MG63 (cell line): ENCODE measurements at regions not wholly inside any gene's neighbourhood (a gene's known extent, or its start where the extent isn't known, plus 50 kb on each side); places are given as distances from the start of the nearest gene placed in this dataset.

Source experiments
- DNase-seq: peaks from one replicate; pipeline ENCODE4 v3.0.0-alpha.2; 2020
- H3K27me3 ChIP-seq: fragments of 250-450 bp; sonication (Bioruptor Pico); 2 replicates; pipeline ENCODE4 v1.5.1; 2020; ENCODE audit warnings: mild to moderate bottlenecking, moderate library complexity
- H3K36me3 ChIP-seq: fragments of 250-450 bp; sonication (Bioruptor Pico); 2 replicates; pipeline ENCODE4 v1.5.1; 2020; ENCODE audit warnings: mild to moderate bottlenecking, moderate library complexity
- H3K4me3 ChIP-seq: fragments of 250-450 bp; sonication (Bioruptor Pico); 2 replicates; pipeline ENCODE4 v1.5.1; 2020; ENCODE audit warnings: mild to moderate bottlenecking, moderate library complexity
- H3K9me3 ChIP-seq: fragments of 250-450 bp; sonication (Bioruptor Pico); 2 replicates; pipeline ENCODE4 v1.5.1; 2020; ENCODE audit warnings: mild to moderate bottlenecking, moderate library complexity

DNA sequence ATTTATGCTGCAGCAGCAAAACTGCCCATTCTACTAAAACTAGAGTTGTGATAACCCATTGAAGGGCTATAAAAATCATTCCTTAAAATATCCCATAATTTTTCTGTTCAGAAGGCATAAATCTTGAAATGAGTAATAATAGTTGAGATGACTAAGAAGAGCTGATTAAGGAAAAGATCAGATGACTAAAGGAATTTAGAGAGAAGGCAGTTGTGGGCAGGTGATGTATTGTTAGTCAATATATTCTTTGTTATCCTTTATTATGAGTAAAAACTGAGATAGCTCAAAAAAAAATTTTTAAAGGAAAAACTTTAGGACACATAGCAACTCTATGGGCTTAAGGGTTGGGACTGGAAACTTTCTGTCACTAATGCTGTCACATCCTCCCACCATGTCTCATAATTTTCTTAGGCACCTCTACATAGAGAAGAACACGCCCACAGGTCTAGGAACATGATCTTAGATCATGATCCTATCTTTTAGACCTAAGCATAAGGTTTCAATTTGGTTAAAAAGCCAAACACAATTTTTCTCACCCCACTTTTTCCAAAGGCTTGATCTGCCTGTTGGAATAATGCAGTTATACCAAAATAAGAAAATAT lies 597.5 kb upstream of the MEF2C start:
- H3K9me3 ChIP-seq: no peaks in the 10 kb centered on the region; the same call in 1 of the 2 replicates
- no peak for DNase-seq
- H3K36me3 ChIP-seq: no peaks in the 10 kb centered on the region
- H3K4me3 ChIP-seq: no peak overlapping the region
- H3K27me3 ChIP-seq: no peaks in the 10 kb centered on the region

DNA sequence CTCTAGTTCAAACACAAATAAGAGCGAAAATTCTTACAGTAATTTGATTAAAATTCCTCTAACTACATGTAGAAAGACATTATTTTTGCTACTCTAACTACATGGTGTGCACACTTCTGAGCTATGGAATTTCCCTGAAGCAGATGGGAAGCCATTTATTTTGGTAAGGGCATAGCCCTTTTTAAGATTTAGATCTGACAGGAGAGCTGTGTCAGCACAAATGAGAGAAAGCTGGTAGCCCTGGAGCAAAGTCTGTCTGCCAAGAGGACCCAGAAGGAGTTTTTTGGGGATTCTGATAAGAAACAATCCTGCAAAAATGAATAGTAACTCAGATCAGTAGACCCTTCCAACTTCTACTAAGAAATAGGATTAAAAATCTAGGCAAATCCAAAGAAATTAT lies 595.9 kb upstream of the MEF2C start:
- Histone ChIP-seq H3K36me3 (no peaks in the 10 kb centered on the region), H3K9me3 (no peaks in the 10 kb centered on the region; the same call in 1 of the 2 replicates), H3K27me3 (no peaks in the 10 kb centered on the region), H3K4me3 (no peak overlapping the region)
- DNase-seq: no peak

DNA sequence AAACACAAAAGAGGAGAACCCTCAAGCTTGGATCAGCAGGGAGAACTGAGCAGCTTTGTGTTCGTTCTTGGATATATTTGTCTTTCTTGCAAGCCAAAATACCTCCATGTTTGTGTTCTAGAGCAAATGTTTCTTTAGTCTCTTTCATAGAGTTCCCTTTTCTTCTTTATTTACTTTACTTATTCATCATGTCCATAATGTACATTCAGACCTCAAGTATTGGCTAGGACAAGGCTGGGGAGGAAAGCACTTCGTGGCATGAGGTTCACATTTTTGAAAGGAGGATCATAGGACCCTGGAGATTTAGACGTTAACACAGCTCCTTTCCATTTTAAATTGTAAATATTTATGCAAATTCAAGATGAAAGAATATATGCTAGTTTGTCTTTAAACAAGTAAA lies 590.2 kb upstream of the MEF2C start:
- H3K36me3 ChIP-seq: no peaks in the 10 kb centered on the region
- DNase-seq: no peak
- H3K9me3 ChIP-seq: no peaks in the 10 kb centered on the region
- H3K4me3 ChIP-seq: no peak overlapping the region
- H3K27me3 ChIP-seq: no peaks in the 10 kb centered on the region

DNA sequence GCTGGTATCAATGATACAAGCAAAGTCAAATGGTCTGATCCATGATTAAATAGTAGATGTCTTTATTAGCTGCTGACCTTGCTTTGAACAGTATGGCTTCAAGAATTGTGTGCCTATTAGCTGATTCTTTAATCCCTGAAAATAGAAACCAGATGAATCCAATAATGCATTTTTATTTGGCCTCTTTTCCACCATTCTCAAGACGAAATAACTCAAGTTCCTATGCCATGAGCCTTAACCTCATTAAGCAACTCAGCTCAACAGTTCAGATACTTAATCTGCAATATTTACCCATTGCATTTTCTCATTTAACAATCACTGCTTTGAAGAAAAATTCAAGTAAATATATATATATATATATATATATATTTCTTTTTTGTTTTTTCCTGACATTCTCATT lies 588.6 kb upstream of the MEF2C start:
- no peak overlapping the region for H3K4me3 ChIP-seq
- no peak for DNase-seq
- no peaks in the 10 kb centered on the region for H3K9me3 ChIP-seq
- H3K27me3 ChIP-seq: no peaks in the 10 kb centered on the region
- H3K36me3 ChIP-seq: no peaks in the 10 kb centered on the region

DNA sequence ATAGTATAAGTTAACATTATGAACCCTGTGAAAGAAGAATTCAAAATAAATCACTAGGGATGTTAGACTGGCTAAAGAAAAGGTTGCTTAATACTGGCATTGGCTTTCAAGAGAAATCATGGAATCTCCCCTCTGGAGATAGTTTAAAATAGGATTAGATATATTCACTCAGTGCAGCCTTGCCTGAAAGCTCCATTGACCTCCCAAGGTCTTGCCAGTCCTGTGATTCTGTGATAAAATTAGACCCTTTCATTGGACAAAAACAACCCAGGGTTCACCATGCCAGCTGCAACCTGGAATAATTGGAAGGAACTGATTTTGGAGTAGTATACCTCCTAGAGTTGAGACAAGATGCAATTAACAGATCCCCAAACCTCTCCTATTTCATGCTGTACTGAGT lies 588.1 kb upstream of the MEF2C start:
- no peak for DNase-seq
- H3K4me3 ChIP-seq: no peak overlapping the region
- no peaks in the 10 kb centered on the region for H3K9me3 ChIP-seq
- no peaks in the 10 kb centered on the region for H3K36me3 ChIP-seq
- H3K27me3 ChIP-seq: no peaks in the 10 kb centered on the region

DNA sequence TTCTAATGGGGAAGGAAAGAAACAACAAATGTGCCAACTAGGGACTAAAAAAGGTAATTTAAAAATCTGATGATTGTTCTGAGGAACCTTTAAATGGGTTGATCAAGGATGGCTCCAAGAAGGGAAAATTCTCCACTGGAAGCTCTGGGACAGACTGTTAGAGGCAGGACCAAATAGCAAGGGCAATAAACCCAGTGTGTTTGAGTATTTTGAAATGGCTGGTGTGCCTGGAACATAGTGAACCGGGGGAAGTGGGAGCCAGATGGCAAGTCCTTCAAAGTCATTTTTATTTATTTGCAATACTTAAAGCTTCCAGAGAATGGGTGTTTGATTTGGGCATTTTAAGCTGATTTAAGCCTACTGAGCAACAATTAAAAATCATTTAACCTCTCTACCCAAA lies 587.7 kb upstream of the MEF2C start:
- no peaks in the 10 kb centered on the region for H3K27me3 ChIP-seq
- H3K4me3 ChIP-seq: no peak overlapping the region
- no peak for DNase-seq

DNA sequence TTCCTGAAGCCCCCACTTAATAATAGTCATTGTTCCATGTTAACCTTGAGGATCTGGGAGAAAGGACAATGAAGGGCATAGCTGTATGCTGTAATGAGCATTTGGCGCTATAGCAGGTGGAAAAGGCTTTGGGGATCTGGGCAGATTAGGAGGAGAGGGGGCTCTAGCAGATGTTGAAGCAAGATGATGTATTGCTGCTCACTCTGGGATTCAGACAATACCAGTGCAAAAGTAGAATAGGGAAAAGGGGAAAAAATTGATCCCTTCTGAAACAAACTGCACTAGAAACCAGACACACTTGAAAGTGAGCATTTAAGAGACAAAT lies 575.3 kb upstream of the MEF2C start:
- H3K4me3 ChIP-seq: no peak overlapping the region
- H3K27me3 ChIP-seq: no peaks in the 10 kb centered on the region
- no peaks in the 10 kb centered on the region for H3K9me3 ChIP-seq
- H3K36me3 ChIP-seq: no peaks in the 10 kb centered on the region
- DNase-seq: no peak

More for the DNA sequence above, 587.7 kb upstream of the MEF2C start:
- Histone ChIP-seq H3K36me3 (no peaks in the 10 kb centered on the region), H3K9me3 (no peaks in the 10 kb centered on the region)

DNA sequence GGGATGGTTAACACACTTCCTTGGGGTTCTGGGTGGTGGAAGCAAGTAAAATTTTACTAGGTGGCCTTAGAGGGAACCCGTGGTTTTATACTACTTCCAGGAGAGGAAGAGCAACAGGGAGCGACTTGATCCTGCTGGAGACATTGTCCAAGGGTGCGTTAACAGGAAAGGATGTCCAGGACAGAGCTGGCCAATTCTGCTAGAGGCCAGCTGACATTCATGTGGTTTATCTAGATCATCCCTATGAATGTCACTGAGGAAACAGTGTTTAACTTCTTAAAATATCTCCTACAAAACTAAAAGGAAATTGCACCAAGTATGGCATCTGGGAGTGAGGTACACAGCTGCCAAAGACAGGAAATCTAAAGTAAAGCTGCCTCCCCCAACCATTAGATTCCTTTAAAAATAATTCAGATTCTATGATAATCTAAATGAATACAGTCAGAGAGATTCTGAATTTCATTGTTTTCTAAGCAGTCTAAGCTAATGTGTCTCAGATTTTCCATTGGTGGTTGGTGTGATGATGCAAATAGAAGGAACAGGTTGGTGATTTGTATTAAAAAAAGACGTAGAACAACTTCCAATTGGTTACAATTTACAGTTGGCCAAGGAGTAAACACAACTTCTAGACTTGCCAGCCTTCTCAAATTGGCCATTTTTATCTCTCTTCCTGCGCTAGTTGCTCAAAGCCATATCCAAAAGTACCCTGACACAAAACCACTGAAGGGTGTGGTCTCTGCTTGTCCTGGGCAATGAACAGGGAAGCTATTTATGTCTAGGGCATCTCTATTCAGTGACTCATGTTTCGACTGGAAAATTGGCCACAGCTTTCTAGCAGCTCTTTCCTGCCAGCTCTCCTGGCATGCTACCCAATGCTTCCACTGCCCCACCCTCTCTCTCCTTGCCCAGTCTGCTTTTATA lies 574.7 kb upstream of the MEF2C start:
- Histone ChIP-seq H3K9me3 (no peaks in the 10 kb centered on the region), H3K4me3 (no peak overlapping the region), H3K36me3 (no peaks in the 10 kb centered on the region), H3K27me3 (no peaks in the 10 kb centered on the region)
- peak; percentile 89 for DNase-seq

DNA sequence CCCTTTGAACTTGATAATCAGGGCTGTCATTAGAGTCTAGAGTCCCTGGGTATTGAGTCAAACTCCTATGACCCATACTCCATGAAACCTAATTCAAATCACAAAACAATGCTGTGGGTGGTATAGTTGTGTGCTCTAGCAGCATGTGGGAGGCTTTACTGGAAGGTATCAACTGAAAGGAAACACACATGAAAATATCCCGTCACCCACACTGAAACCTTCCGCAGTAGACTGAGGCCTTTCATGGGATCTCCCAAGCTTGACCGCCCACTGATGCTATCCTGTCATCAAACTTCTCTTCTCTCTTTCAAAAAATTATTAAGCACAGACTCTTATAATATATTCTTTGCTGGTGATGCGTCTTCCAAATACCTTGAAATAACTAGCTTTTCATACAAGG lies 569.1 kb upstream of the MEF2C start:
- Histone ChIP-seq H3K36me3 (no peaks in the 10 kb centered on the region), H3K4me3 (no peak overlapping the region), H3K9me3 (no peaks in the 10 kb centered on the region), H3K27me3 (peaks cover 3% of the 10 kb centered on the region)
- no peak for DNase-seq

DNA sequence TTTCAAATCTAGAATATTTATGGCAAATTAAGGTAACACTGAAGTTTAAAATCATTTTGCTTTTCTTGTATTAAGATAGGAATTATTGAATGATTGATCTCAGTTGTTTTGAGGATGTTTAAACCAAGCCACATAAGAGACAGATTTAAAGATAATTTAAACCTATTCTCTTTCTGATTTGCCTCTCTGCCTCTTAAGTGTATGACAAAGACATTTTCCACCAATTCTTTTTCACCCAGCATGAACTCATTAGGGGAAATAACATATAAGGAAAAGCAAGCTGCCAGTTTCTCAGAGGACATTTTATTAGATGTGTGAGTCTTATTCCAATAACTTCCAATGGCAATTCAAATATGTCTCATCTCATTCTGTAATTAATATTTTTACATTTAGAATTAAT lies 568.3 kb upstream of the MEF2C start:
- H3K36me3 ChIP-seq: no peaks in the 10 kb centered on the region
- H3K4me3 ChIP-seq: no peak overlapping the region
- H3K9me3 ChIP-seq: no peaks in the 10 kb centered on the region
- peaks cover 3% of the 10 kb centered on the region for H3K27me3 ChIP-seq
- DNase-seq: no peak

DNA sequence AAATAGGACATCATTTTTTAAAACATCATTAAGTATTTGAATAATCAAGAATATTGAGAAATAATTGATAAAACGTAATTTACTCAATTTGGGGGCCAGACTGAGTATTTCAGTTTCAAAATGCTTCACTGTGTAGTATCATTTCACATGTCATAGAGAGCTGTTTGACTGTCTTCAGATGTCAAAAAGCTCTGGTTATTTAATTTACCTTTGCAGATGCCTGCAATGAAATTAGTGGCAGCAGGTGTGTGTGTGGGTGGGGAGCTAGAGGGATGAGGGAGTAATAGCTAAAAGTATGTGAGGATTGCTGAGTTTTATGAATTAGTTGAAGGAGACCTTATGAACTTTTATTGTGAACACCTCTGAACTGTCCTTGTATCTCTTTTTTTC lies 567.2 kb upstream of the MEF2C start:
- Histone ChIP-seq H3K36me3 (no peaks in the 10 kb centered on the region), H3K27me3 (peaks cover 3% of the 10 kb centered on the region), H3K9me3 (no peaks in the 10 kb centered on the region), H3K4me3 (no peak overlapping the region)
- DNase-seq: no peak

DNA sequence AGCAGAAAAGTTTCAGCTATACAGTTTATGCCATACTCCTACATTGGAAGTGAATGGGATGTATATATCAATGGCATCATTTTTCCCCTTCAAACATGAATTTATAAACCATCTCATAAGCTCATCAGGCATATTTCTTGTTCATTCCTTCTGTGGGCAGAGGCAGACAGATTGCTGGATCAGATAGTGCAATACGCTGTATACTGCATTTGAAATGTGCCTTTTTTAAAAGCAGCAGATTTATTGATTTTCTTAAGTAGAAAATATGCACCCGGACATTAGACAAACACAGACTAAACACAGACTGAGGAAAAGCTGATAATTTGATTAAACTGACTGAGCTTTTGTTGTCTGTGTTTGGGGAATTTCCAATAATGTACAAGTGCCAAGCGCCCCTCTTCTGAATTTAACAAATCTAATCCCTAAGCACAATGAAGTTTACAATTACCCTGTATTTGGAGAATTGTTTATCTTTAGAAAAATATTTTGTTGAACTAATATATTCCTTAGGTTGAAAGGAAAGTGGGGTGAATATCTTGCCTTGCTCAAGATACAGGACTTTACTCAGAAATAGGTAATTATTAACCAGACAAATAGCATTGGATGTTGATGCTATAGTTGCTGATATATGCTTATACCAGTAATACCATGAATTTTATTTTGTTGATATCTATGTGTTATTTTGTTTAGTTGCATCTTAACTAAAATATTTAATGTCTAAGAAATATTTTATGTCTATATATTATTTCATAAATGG lies 566.6 kb upstream of the MEF2C start:
- Histone ChIP-seq H3K9me3 (no peaks in the 10 kb centered on the region), H3K36me3 (no peaks in the 10 kb centered on the region), H3K27me3 (peaks cover 3% of the 10 kb centered on the region), H3K4me3 (no peak overlapping the region)
- no peak for DNase-seq

DNA sequence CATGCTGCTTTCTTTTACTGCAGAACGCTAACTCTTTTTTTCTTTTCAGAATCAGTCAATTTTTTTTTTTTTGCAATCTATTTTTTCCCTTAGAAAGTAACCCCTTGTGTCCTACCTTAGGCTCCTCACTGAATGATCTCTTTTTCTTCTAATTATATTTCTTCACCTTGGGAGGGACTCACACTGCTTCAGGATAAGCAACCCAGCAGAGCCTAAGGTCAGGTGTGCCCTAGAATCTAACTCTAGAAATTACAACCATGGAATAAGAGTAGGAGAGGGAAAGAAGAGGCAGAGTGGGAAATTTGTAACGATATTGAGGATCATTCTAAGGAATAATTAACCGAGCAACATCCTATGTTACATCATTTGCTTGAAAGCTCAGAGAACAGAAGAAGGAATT lies 564.0 kb upstream of the MEF2C start:
- no peak overlapping the region for H3K4me3 ChIP-seq
- no peaks in the 10 kb centered on the region for H3K9me3 ChIP-seq
- no peaks in the 10 kb centered on the region for H3K36me3 ChIP-seq
- DNase-seq: no peak
- H3K27me3 ChIP-seq: peaks cover 3% of the 10 kb centered on the region

DNA sequence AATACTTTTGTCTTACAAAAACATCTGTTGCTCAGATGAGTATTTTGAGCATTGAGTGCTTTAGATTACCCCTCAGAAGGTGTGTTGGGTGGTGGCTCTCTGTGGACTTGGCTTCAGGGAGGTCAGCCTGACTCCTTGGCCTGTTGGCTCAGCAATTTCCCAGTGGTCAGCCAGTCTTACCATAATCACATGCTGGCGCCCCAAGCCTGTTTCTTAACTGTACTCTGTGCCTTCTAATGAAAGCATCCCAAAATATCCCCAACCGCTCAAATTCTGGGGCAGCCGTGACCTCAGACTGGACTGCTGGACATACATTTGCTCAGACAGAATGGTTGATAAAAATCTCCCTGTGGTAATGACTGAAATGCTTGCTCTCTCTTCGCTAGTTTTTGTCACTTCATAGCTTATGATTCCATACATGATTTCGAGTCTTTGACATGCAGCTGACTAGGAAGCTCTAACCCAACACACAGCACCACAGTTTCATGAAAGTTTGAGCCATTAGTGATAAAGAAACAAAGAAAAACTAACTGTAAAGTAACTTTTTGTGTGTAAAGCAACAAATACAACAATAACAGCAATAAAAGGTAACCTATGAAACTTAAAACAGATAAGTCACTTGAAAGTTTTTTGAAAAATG lies 562.2 kb upstream of the MEF2C start:
- Histone ChIP-seq H3K36me3 (no peaks in the 10 kb centered on the region), H3K4me3 (no peak overlapping the region), H3K9me3 (no peaks in the 10 kb centered on the region), H3K27me3 (peaks cover 3% of the 10 kb centered on the region)
- DNase-seq: no peak

DNA sequence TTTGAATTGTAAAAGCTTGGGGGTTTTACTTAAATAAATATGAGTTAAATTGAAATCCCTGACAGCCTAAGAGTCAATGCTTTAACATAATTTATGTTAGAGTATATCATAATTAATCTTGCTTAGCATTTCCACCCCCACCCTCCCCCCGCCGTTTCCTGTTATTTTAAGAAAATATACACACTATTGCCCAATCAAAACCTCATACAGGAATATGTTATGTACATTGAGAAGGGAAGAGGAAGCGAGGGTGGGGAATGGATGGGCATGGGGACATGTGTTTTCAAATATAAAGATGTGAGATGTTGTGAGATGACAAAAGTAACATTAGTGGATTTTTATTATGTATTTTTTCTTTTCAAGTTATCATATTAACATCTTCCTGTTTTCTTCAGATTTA lies 561.1 kb upstream of the MEF2C start:
- no peaks in the 10 kb centered on the region for H3K36me3 ChIP-seq
- DNase-seq: no peak
- H3K9me3 ChIP-seq: no peaks in the 10 kb centered on the region
- peaks cover 3% of the 10 kb centered on the region for H3K27me3 ChIP-seq
- H3K4me3 ChIP-seq: no peak overlapping the region

DNA sequence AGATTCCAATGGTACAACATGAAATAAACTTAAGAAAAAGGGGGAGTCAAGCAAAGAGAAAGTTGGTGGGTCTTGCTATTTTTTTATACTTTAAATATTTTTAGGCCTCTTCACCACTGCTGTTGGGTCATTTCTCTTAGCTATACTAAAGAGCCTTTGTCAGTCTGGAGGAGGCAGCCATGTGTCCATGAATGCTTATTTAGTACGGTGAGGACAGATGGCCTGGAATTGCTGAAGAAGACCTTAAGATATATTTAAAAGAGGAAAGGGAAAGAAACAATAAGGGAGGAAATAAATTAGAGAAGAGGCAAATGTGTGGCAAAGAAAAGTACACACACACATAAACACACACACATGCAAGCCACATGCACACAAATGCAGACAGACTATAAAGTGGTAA lies 560.5 kb upstream of the MEF2C start:
- Histone ChIP-seq H3K27me3 (peaks cover 2% of the 10 kb centered on the region; the same call in 1 of the 2 replicates), H3K36me3 (no peaks in the 10 kb centered on the region), H3K9me3 (no peaks in the 10 kb centered on the region), H3K4me3 (no peak overlapping the region)
- no peak for DNase-seq

DNA sequence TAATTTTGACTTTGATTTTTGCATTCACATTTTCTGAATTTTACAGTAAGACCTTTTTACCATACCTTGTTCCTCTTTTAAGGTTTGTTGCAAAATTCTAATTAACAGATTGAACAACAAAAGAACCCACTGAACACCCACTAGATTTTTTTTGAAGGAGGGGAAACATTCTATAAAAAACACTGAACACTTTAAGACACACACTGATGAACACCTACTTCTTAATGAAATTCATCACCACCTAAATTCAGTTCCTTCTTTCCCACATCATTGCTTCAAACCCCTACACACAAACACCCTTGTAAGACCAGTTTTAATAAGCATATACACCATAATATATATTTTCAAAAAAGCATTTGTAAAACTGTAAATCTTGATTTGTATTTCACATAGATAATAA lies 559.0 kb upstream of the MEF2C start:
- Histone ChIP-seq H3K4me3 (no peak overlapping the region), H3K36me3 (no peaks in the 10 kb centered on the region), H3K9me3 (no peaks in the 10 kb centered on the region), H3K27me3 (no peaks in the 10 kb centered on the region)
- DNase-seq: no peak
